H1 (cell line): ENCODE measurements at regions not wholly inside any gene's neighbourhood (a gene's known extent, or its start where the extent isn't known, plus 50 kb on each side); places are given as distances from the start of the nearest gene placed in this dataset.

Experiments
- CHD2 ChIP-seq: IDR thresholded peaks from 2 replicates; pipeline ENCODE4 v1.6.1; 2012; ENCODE audit warnings: low read length, improper control_type of control experiment
- HDAC6 ChIP-seq: IDR thresholded peaks from one replicate; pipeline ENCODE4 v1.7.1; 2012; ENCODE audit warnings: low read depth, mild to moderate bottlenecking, inconsistent platforms, low read length, moderate library complexity
- JUN ChIP-seq: IDR thresholded peaks from 2 replicates; pipeline ENCODE4 v1.6.1; 2011; ENCODE audit warnings: low read depth, mild to moderate bottlenecking, improper control_type of control experiment, low read length
- JUND ChIP-seq: IDR thresholded peaks from 2 replicates; pipeline ENCODE4 v1.6.1; 2011; ENCODE audit warnings: mild to moderate bottlenecking, improper control_type of control experiment, low read length
- KDM1A ChIP-seq: fragments of 200-600, 300-600 bp; sonication (generic); IDR thresholded peaks from 2 replicates; pipeline ENCODE4 v1.7.1; 2016; ENCODE audit warnings: mild to moderate bottlenecking, low read length, borderline replicate concordance
- POLR2A ChIP-seq, 2 experiments: IDR thresholded peaks; 1 replicate in 1 of 2; 2 replicates in 1 of 2; pipeline ENCODE4 v1.6.1; 2011; ENCODE audit warnings: low read depth in 2 of 2, low read length in 2 of 2, mild to moderate bottlenecking in 2 of 2; ENCODE audit errors: control extremely low read depth in 1 of 2
- POLR2AphosphoS5 ChIP-seq: IDR thresholded peaks from 2 replicates; pipeline ENCODE4 v1.6.1; 2011; ENCODE audit warnings: low read depth, low read length
- RAD21 ChIP-seq, 2 experiments: IDR thresholded peaks in 1 of 2; conservative IDR thresholded peaks in 1 of 2; 2 replicates each; pipeline ENCODE4 v1.6.1; 2011; ENCODE audit warnings: low read depth in 2 of 2, low read length in 2 of 2, improper control_type of control experiment in 1 of 2, inconsistent platforms in 1 of 2, mild to moderate bottlenecking in 1 of 2, moderate library complexity in 1 of 2
- RNF2 ChIP-seq: fragments of 200-900, 300-1000 bp; sonication (generic); IDR thresholded peaks from 2 replicates; pipeline ENCODE4 v1.7.1; 2016; ENCODE audit warnings: borderline replicate concordance, low read depth, mild to moderate bottlenecking, antibody characterized with exemption, low read length; ENCODE audit not compliant: poor library complexity, severe bottlenecking; ENCODE audit errors: missing control alignments
- ZNF274 ChIP-seq: IDR thresholded peaks from 2 replicates; pipeline ENCODE4 v1.7.0; 2012; ENCODE audit warnings: low read length, borderline replicate concordance; ENCODE audit errors: extremely low read depth
- TF ChIP-seq, protein P1 (sequence below), 3 experiments: IDR thresholded peaks; 1 replicate in 2 of 3; 2 replicates in 1 of 3; pipeline versions ENCODE4 v1.5.1 to v1.6.1; 2011; ENCODE audit warnings: low read length in 3 of 3, mild to moderate bottlenecking in 3 of 3, inconsistent platforms in 2 of 3, low read depth in 1 of 3, moderate library complexity in 1 of 3; ENCODE audit not compliant: insufficient read depth in 1 of 3; ENCODE audit errors: control extremely low read depth in 1 of 3
- TF ChIP-seq, protein P2 (sequence below): IDR thresholded peaks from 2 replicates; pipeline ENCODE4 v1.6.1; 2012; ENCODE audit warnings: inconsistent platforms
- TF ChIP-seq, protein P3 (sequence below): IDR thresholded peaks from 2 replicates; pipeline ENCODE4 v1.6.1; 2011; ENCODE audit warnings: low read depth, mild to moderate bottlenecking, low read length; ENCODE audit not compliant: insufficient read depth

DNA sequence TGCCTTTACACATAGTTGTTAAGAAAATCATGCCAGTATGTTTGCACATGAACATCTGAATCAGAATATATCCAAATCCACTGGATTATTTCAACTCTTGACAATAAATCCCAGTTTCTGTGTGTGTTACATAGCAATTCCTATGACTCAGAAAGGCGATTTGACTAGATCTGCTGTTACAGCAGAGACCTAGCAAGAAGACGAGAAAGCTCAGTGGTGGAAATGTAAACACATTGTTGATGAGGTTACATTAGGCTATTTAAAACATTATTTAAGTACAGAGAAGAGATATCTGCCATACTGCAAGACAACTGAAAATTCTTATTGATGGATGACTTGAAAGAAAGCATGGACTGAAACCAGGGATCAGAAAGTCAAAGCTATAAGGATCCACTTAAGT, 73.0 kb upstream of the SMIM21 start:
- TF ChIP-seq, protein P1, sequence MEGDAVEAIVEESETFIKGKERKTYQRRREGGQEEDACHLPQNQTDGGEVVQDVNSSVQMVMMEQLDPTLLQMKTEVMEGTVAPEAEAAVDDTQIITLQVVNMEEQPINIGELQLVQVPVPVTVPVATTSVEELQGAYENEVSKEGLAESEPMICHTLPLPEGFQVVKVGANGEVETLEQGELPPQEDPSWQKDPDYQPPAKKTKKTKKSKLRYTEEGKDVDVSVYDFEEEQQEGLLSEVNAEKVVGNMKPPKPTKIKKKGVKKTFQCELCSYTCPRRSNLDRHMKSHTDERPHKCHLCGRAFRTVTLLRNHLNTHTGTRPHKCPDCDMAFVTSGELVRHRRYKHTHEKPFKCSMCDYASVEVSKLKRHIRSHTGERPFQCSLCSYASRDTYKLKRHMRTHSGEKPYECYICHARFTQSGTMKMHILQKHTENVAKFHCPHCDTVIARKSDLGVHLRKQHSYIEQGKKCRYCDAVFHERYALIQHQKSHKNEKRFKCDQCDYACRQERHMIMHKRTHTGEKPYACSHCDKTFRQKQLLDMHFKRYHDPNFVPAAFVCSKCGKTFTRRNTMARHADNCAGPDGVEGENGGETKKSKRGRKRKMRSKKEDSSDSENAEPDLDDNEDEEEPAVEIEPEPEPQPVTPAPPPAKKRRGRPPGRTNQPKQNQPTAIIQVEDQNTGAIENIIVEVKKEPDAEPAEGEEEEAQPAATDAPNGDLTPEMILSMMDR (IDR thresholded peaks at IDR 0.05; ENCODE audit: control extremely low read depth in 1 of 3, insufficient read depth in 1 of 3, low read depth in 1 of 3, low read length in 3 of 3), result no peak
- no peak for TF ChIP-seq POLR2A (IDR thresholded peaks at IDR 0.05; ENCODE audit: control extremely low read depth in 1 of 2, low read depth in 2 of 2, low read length in 2 of 2)
- TF ChIP-seq, protein P2, sequence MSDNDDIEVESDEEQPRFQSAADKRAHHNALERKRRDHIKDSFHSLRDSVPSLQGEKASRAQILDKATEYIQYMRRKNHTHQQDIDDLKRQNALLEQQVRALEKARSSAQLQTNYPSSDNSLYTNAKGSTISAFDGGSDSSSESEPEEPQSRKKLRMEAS, result no peak
- TF ChIP-seq RAD21 (IDR thresholded peaks at IDR 0.05 in 1 of 2, conservative IDR thresholded peaks at IDR 0.05 in 1 of 2; ENCODE audit: low read depth in 2 of 2, low read length in 2 of 2), result no peak
- no peak for TF ChIP-seq JUN
- no peak for TF ChIP-seq POLR2AphosphoS5
- no peak for TF ChIP-seq CHD2
- no peak for TF ChIP-seq KDM1A
- TF ChIP-seq RNF2, result no peak
- TF ChIP-seq ZNF274, result no peak
- TF ChIP-seq, protein P3, sequence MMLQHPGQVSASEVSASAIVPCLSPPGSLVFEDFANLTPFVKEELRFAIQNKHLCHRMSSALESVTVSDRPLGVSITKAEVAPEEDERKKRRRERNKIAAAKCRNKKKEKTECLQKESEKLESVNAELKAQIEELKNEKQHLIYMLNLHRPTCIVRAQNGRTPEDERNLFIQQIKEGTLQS, result no peak
- TF ChIP-seq JUND, result no peak
- TF ChIP-seq HDAC6, result no peak
